D341Med (cell line): ENCODE measurements at regions not wholly inside any gene's neighbourhood (a gene's known extent, or its start where the extent isn't known, plus 50 kb on each side); places are given as distances from the start of the nearest gene placed in this dataset.
"Not testable (repeated sequence)": the region's sequence is repeated elsewhere in the genome, so short reads cannot be mapped to it uniquely, and the experiment has no call there.

Experiments
- DNase-seq: peaks from one replicate; pipeline ENCODE4 v3.0.0; 2012; ENCODE audit warnings: low spot score

- no peak for DNase-seq
These were observed 366.3 kb downstream of the RPS6KC1 start for GRCh38 chr1:213417225-213417820.

GRCh38 chr1:213417846-213418245 is 366.8 kb downstream of the RPS6KC1 start:
- no peak for DNase-seq

GRCh38 chr1:213418268-213419071 is 367.4 kb downstream of the RPS6KC1 start:
- DNase-seq: no peak

GRCh38 chr1:213419401-213420030 is 368.5 kb downstream of the RPS6KC1 start:
- DNase-seq: no peak

- DNase-seq: not testable (repeated sequence)
These were observed 370.1 kb downstream of the RPS6KC1 start for GRCh38 chr1:213421178-213421577.

- no peak for DNase-seq
These were observed 372.0 kb downstream of the RPS6KC1 start for GRCh38 chr1:213423041-213423440.

GRCh38 chr1:213423605-213424004 is 372.6 kb downstream of the RPS6KC1 start:
- no peak for DNase-seq

- DNase-seq: no peak
These were observed 374.5 kb downstream of the RPS6KC1 start for GRCh38 chr1:213425376-213426030.

GRCh38 chr1:213429642-213430041 is 378.6 kb downstream of the RPS6KC1 start:
- DNase-seq: no peak

GRCh38 chr1:213435715-213436114 is 384.7 kb downstream of the RPS6KC1 start:
- no peak for DNase-seq

GRCh38 chr1:213438339-213438738 is 387.3 kb downstream of the RPS6KC1 start:
- DNase-seq: no peak

- no peak for DNase-seq
These were observed 388.7 kb downstream of the RPS6KC1 start for GRCh38 chr1:213439703-213440102.

GRCh38 chr1:213440766-213441165 is 389.7 kb downstream of the RPS6KC1 start:
- no peak for DNase-seq

GRCh38 chr1:213443415-213443814 is 392.4 kb downstream of the RPS6KC1 start:
- DNase-seq: no peak

- DNase-seq: no peak
These were observed 393.2 kb downstream of the RPS6KC1 start for GRCh38 chr1:213444224-213444623.

GRCh38 chr1:213446496-213446895 is 395.5 kb downstream of the RPS6KC1 start:
- no peak for DNase-seq

- no peak for DNase-seq
These were observed 397.3 kb downstream of the RPS6KC1 start for GRCh38 chr1:213448360-213448759.

GRCh38 chr1:213448776-213449175 is 397.7 kb downstream of the RPS6KC1 start:
- no peak for DNase-seq

- no peak for DNase-seq
These were observed 401.5 kb downstream of the RPS6KC1 start for GRCh38 chr1:213452501-213452900.

GRCh38 chr1:213457186-213457585 is 406.1 kb downstream of the RPS6KC1 start:
- no peak for DNase-seq

GRCh38 chr1:213457733-213458132 is 406.7 kb downstream of the RPS6KC1 start:
- no peak for DNase-seq

GRCh38 chr1:213462374-213462773 is 411.3 kb downstream of the RPS6KC1 start:
- DNase-seq: not testable (repeated sequence)
